Smooth muscle cell (in vitro differentiated cells): ENCODE measurements at regions not wholly inside any gene's neighbourhood (a gene's known extent, or its start where the extent isn't known, plus 50 kb on each side); places are given as distances from the start of the nearest gene placed in this dataset.

Experiments
- DNase-seq: peaks from one replicate; lab custom pipeline; 2025; ENCODE audit not compliant: unreplicated experiment; lab: John Stamatoyannopoulos, UW
- H2AFZ ChIP-seq: fragments of 200-600 bp; sonication (generic); 2 replicates; pipeline ENCODE4 v1.6.0; 2016; ENCODE audit warnings: antibody characterized with exemption, low read depth, mild to moderate bottlenecking
- H3F3A ChIP-seq: fragments of 200-600 bp; sonication (generic); 2 replicates; pipeline ENCODE4 v1.6.0; 2017; ENCODE audit warnings: antibody characterized with exemption, low read depth
- H3K27ac ChIP-seq: fragments of 200-600 bp; sonication (generic); 2 replicates; pipeline ENCODE4 v1.5.1; 2016; ENCODE audit warnings: low read depth, mild to moderate bottlenecking
- H3K27me3 ChIP-seq: fragments of 200-600 bp; sonication (generic); 2 replicates; pipeline ENCODE4 v1.6.1; 2016; ENCODE audit warnings: low read depth, mild to moderate bottlenecking
- H3K36me3 ChIP-seq: fragments of 200-600 bp; sonication (generic); 2 replicates; pipeline ENCODE4 v1.5.1; 2016; ENCODE audit warnings: low read depth
- H3K4me1 ChIP-seq: fragments of 200-600 bp; sonication (generic); 2 replicates; pipeline ENCODE4 v1.5.1; 2016; ENCODE audit warnings: low read depth
- H3K4me2 ChIP-seq: fragments of 200-600 bp; sonication (generic); 2 replicates; pipeline ENCODE4 v1.6.0; 2016; ENCODE audit warnings: mild to moderate bottlenecking
- H3K4me3 ChIP-seq: fragments of 200-600 bp; sonication (generic); 2 replicates; pipeline ENCODE4 v1.5.1; 2016; ENCODE audit warnings: mild to moderate bottlenecking
- H3K79me2 ChIP-seq: fragments of 200-600 bp; sonication (generic); 2 replicates; pipeline ENCODE4 v1.6.0; 2016; ENCODE audit warnings: low read depth, mild to moderate bottlenecking
- H3K9ac ChIP-seq: fragments of 200-600 bp; sonication (generic); 2 replicates; pipeline ENCODE4 v1.6.0; 2016; ENCODE audit warnings: low read depth
- H3K9me3 ChIP-seq: fragments of 200-600 bp; sonication (generic); replicated peaks from 2 replicates; pipeline ENCODE4 v1.5.1; 2016; ENCODE audit warnings: low read depth
- H4K20me1 ChIP-seq: fragments of 200-600 bp; sonication (generic); 2 replicates; pipeline ENCODE4 v1.6.0; 2016; ENCODE audit warnings: low read depth
- WGBS: methylation state at CpG from one replicate; pipeline ENCODE4 v1.1.7; 2016; ENCODE audit warnings: low lambda C conversion rate; 5-methylcytosine and 5-hydroxymethylcytosine counted together
- TF ChIP-seq, protein P1 (sequence below): fragments of 200-600 bp; sonication (generic); IDR thresholded peaks from 2 replicates; pipeline ENCODE4 v1.5.1; 2017; ENCODE audit warnings: borderline replicate concordance, mild to moderate bottlenecking, antibody characterized with exemption; ENCODE audit not compliant: insufficient read depth, poor library complexity, severe bottlenecking

DNA sequence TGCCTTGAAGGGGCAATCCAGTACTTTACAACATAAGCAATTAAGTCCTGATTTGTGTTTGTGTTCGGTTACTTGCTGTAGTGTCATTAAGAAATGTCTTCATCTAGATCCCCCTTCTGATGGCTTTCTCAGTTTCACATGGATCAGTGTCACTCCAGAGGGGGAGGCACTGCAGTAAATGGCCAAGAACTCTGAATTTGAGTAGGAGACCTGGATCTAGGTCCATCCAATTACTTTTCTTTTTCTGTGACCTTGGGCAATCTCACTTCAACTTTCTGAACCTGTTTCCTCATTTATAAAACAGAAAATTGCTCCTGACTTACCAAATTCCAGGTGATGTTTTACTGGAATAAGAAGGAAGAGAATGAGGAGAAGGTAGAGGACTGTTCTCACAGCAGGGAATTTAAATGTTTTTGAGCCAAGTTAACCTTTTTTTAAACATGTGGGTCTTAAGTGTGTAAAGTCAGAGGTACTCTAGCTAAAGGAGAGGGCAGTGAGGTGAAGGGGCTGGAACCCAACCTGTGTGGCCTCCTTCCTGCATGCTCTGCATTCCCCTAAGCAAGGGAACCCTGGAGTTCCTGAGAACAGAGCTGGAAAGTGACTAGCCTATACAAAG is 285.5 kb downstream of the HACE1 start:
- no peaks in the 10 kb centered on the region for H3K9me3 ChIP-seq
- TF ChIP-seq, protein P1, sequence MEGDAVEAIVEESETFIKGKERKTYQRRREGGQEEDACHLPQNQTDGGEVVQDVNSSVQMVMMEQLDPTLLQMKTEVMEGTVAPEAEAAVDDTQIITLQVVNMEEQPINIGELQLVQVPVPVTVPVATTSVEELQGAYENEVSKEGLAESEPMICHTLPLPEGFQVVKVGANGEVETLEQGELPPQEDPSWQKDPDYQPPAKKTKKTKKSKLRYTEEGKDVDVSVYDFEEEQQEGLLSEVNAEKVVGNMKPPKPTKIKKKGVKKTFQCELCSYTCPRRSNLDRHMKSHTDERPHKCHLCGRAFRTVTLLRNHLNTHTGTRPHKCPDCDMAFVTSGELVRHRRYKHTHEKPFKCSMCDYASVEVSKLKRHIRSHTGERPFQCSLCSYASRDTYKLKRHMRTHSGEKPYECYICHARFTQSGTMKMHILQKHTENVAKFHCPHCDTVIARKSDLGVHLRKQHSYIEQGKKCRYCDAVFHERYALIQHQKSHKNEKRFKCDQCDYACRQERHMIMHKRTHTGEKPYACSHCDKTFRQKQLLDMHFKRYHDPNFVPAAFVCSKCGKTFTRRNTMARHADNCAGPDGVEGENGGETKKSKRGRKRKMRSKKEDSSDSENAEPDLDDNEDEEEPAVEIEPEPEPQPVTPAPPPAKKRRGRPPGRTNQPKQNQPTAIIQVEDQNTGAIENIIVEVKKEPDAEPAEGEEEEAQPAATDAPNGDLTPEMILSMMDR: no peak
- no peaks in the 10 kb centered on the region for H3K4me1 ChIP-seq

DNA sequence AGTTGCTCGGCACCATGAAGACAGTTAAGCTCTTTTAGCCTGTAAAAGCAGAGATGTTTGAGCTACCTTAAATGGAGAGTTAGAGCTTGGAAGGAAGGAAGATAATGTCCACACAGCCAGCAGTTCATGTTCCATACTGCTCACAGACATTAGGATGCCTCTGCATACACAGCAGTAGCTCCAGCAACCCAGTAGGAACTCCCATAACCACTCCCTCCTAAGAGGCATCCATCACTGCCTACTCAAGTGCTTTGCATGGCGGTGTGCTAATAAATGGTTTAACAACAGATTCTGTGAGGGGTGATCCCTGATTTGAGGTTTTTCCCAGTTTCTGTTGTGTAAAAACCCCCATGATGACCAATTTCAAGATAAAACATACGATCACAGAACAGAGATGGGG is 286.4 kb downstream of the HACE1 start:
- Histone ChIP-seq H3K9ac (no peak overlapping the region), H3K36me3 (no peaks in the 10 kb centered on the region), H3K4me1 (no peaks in the 10 kb centered on the region), H3K9me3 (no peaks in the 10 kb centered on the region), H3K27me3 (no peaks in the 10 kb centered on the region), H3K79me2 (no peaks in the 10 kb centered on the region), H3K4me2 (no peak overlapping the region), H3F3A (no peaks in the 10 kb centered on the region), H4K20me1 (no peaks in the 10 kb centered on the region), H3K27ac (no peak overlapping the region), H2AFZ (no peak overlapping the region), H3K4me3 (no peak overlapping the region)
- no peak for DNase-seq
- TF ChIP-seq, protein P1: no peak
- WGBS: 91% methylated on average over 3 of the region's 3 CpGs

More for the DNA sequence above, 285.5 kb downstream of the HACE1 start:
- Histone ChIP-seq H3K36me3 (no peaks in the 10 kb centered on the region), H3K9ac (no peak overlapping the region), H3K27me3 (no peaks in the 10 kb centered on the region), H3K4me2 (no peak overlapping the region), H2AFZ (no peak overlapping the region), H3K4me3 (no peak overlapping the region), H3K27ac (no peak overlapping the region), H3F3A (no peaks in the 10 kb centered on the region), H4K20me1 (no peaks in the 10 kb centered on the region), H3K79me2 (no peaks in the 10 kb centered on the region)
- DNase-seq: no peak
- WGBS: 85% methylated on average over 1 of the region's 1 CpG

DNA sequence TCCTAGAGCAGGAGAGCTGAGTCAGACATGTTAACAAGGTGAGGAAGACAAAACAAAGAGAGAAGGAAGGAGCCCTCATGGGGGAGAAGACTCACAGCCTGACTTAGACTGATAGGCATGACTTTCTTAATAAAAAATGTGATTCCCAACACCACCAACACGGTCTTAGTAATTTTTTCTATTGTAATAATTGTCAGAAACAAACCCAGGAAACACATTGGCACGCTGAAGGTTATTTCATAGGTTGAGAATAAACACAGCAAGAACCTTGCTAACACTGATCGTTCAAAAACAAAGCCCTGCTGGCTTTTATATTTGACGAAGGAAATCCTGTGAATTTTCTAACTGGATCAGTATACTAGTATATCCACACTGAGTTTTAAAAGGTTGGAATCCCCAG is 286.8 kb downstream of the HACE1 start:
- TF ChIP-seq, protein P1: no peak
- Histone ChIP-seq H3K4me1 (no peaks in the 10 kb centered on the region), H3K79me2 (no peaks in the 10 kb centered on the region), H3K4me3 (no peak overlapping the region), H2AFZ (no peak overlapping the region), H3K9ac (no peak overlapping the region), H3K27ac (no peak overlapping the region), H3F3A (no peaks in the 10 kb centered on the region), H3K9me3 (no peaks in the 10 kb centered on the region), H4K20me1 (no peaks in the 10 kb centered on the region), H3K27me3 (no peaks in the 10 kb centered on the region), H3K4me2 (no peak overlapping the region), H3K36me3 (no peaks in the 10 kb centered on the region)
- WGBS: 83% methylated on average over 4 of the region's 4 CpGs
- DNase-seq: no peak

DNA sequence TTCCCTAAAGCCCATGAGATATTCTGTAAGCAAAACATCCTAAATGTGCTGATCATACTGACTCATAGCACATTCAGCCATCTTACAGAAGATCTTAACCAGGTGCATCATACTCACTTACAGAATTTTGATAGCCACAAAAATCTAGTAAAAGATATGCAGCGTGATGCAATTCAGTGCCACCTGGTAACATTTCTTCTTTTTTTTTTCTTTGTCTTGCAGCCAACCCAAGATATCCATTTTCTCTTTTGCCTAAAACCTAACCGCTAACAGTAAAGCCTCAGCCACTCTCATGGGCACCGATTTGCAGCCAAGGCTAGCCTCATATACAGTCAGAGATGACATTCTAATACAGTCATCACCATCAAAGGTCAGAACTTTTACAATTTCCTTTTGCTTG is 293.3 kb downstream of the HACE1 start:
- H3K79me2 ChIP-seq: no peaks in the 10 kb centered on the region
- H3F3A ChIP-seq: no peaks in the 10 kb centered on the region
- no peaks in the 10 kb centered on the region for H4K20me1 ChIP-seq
- no peak overlapping the region for H3K9ac ChIP-seq
- 78% methylated on average over 3 of the region's 3 CpGs for WGBS
- H3K4me2 ChIP-seq: no peak overlapping the region
- no peaks in the 10 kb centered on the region for H3K27me3 ChIP-seq
- no peak overlapping the region for H3K27ac ChIP-seq
- DNase-seq: no peak
- no peaks in the 10 kb centered on the region for H3K4me1 ChIP-seq
- TF ChIP-seq, protein P1: no peak
- no peak overlapping the region for H3K4me3 ChIP-seq
- H3K9me3 ChIP-seq: no peaks in the 10 kb centered on the region
- no peaks in the 10 kb centered on the region for H3K36me3 ChIP-seq
- H2AFZ ChIP-seq: no peak overlapping the region
